B cell (primary cell): ENCODE measurements at regions not wholly inside any gene's neighbourhood (a gene's known extent, or its start where the extent isn't known, plus 50 kb on each side); places are given as distances from the start of the nearest gene placed in this dataset.

ENCODE experiments used
- ATAC-seq: fragments of 200-7000 bp; cut with Tn5 transposase; one replicate; pipeline ENCODE4 v1.10.0; 2021; ENCODE audit warnings: low read depth, mild to moderate bottlenecking, moderate number of reproducible peaks, moderate library complexity
- CTCF ChIA-PET: fragments of 350-600 bp; sonication (Branson Sonifier 250); formaldehyde crosslinking; loops from one replicate; lab custom pipeline; 2021; ENCODE audit warnings: antibody characterized with exemption, inconsistent platforms; lab: Charles Lee
- POLR2A ChIA-PET: fragments of 350-600 bp; sonication (Branson Sonifier 250); formaldehyde crosslinking; loops from one replicate; lab custom pipeline; 2021; ENCODE audit warnings: antibody characterized with exemption; lab: Charles Lee
- DNase-seq: peaks from one replicate; pipeline ENCODE4 v3.0.0; 2013
- H2AFZ ChIP-seq: 2 replicates; pipeline ENCODE4 v1.6.1; 2012; ENCODE audit warnings: mild to moderate bottlenecking, low read depth, low read length; ENCODE audit not compliant: insufficient read depth, poor library complexity, severe bottlenecking
- H3K27ac ChIP-seq, 2 donors: 1 replicate in 1 of 2; 2 replicates in 1 of 2; pipeline ENCODE4 v1.5.1; 2012 to 2013; ENCODE audit warnings: low read length in 2 of 2, mild to moderate bottlenecking in 2 of 2, moderate library complexity in 1 of 2
- H3K27me3 ChIP-seq, 4 experiments: fragments of 200-600 bp in 1 of 4; sonication (generic) in 1 of 4; replicated peaks in 1 of 4; 1 replicate in 2 of 4; 2 replicates in 2 of 4; pipeline versions ENCODE4 v1.6.1 to v1.7.0; 2013 to 2016; ENCODE audit warnings: low read length in 3 of 4, mild to moderate bottlenecking in 2 of 4, mixed read lengths in 1 of 4, moderate library complexity in 1 of 4; ENCODE audit not compliant: insufficient read depth in 4 of 4, control insufficient read depth in 3 of 4; ENCODE audit errors: control extremely low read depth in 1 of 4
- H3K36me3 ChIP-seq, 2 experiments: replicated peaks in 1 of 2; 1 replicate in 1 of 2; 2 replicates in 1 of 2; pipeline versions ENCODE4 v1.6.1 to v1.7.1; 2013; ENCODE audit warnings: low read length in 1 of 2; ENCODE audit not compliant: insufficient read depth in 2 of 2, control insufficient read depth in 1 of 2; ENCODE audit errors: control extremely low read depth in 1 of 2, extremely low read depth in 1 of 2
- H3K4me1 ChIP-seq, 2 donors: fragments of 200-600 bp in 1 of 2; sonication (generic) in 1 of 2; 1 replicate in 1 of 2; 2 replicates in 1 of 2; pipeline versions ENCODE4 v1.5.1 to v1.6.1; 2013 to 2017; ENCODE audit warnings: low read length in 2 of 2; ENCODE audit not compliant: control insufficient read depth in 2 of 2, insufficient read depth in 2 of 2
- H3K4me2 ChIP-seq: replicated peaks from 2 replicates; pipeline ENCODE3; 2012; ENCODE audit warnings: mild to moderate bottlenecking, low read depth, low read length; ENCODE audit not compliant: poor library complexity, severe bottlenecking
- H3K4me3 ChIP-seq, 5 experiments: fragments of 200-600 bp in 1 of 5; sonication (generic) in 1 of 5; 1 replicate in 3 of 5; 2 replicates in 2 of 5; pipeline versions ENCODE4 v1.5.1 to v1.7.0; 2011 to 2016; ENCODE audit warnings: low read length in 4 of 5, mild to moderate bottlenecking in 4 of 5, low read depth in 2 of 5, control low read depth in 1 of 5, moderate library complexity in 1 of 5; ENCODE audit not compliant: insufficient read depth in 1 of 5; ENCODE audit errors: control extremely low read depth in 1 of 5, extremely low read depth in 1 of 5
- H3K79me2 ChIP-seq: fragments of 200-600 bp; sonication (generic); one replicate; pipeline ENCODE4 v1.6.0; 2016; ENCODE audit warnings: low read length; ENCODE audit not compliant: control insufficient read depth, insufficient read depth
- H3K9ac ChIP-seq: fragments of 200-600 bp; sonication (generic); 2 replicates; pipeline ENCODE4 v1.6.1; 2017; ENCODE audit warnings: mild to moderate bottlenecking, low read length, moderate library complexity
- H3K9me3 ChIP-seq, 3 donors: one replicate each; pipeline versions ENCODE4 v1.6.1 to v1.7.1; 2013; ENCODE audit warnings: low read length in 2 of 3; ENCODE audit not compliant: control insufficient read depth in 2 of 3, insufficient read depth in 1 of 3; ENCODE audit errors: control extremely low read depth in 1 of 3
- H4K20me1 ChIP-seq: 2 replicates; pipeline ENCODE4 v1.6.0; 2012; ENCODE audit warnings: mild to moderate bottlenecking, low read length; ENCODE audit not compliant: insufficient read depth, control insufficient read depth, poor library complexity, severe bottlenecking
- H3K27ac Mint-ChIP-seq: one replicate; pipeline ENCODE4 v1.8.0; 2021; ENCODE audit warnings: mixed read lengths
- H3K27me3 Mint-ChIP-seq: one replicate; pipeline ENCODE4 v1.8.0; 2021; ENCODE audit warnings: mixed read lengths
- H3K4me1 Mint-ChIP-seq: one replicate; pipeline ENCODE4 v1.8.0; 2021; ENCODE audit warnings: mixed read lengths
- H3K4me3 Mint-ChIP-seq: one replicate; pipeline ENCODE4 v1.8.0; 2021; ENCODE audit warnings: mixed read lengths
- H3K9me3 Mint-ChIP-seq: one replicate; pipeline ENCODE4 v1.8.0; 2022; ENCODE audit warnings: mixed read lengths; ENCODE audit not compliant: insufficient read depth
- CTCF ChIP-seq: fragments of 200-600 bp; IDR thresholded peaks from one replicate; pipeline ENCODE4 v1.8.0; 2022; ENCODE audit warnings: antibody characterized with exemption, mild to moderate bottlenecking
- EZH2 ChIP-seq: IDR thresholded peaks from 2 replicates; pipeline ENCODE4 v1.6.1; 2012; ENCODE audit warnings: borderline replicate concordance, low read depth, mild to moderate bottlenecking, moderate library complexity, low read length; ENCODE audit not compliant: insufficient read depth, poor library complexity, severe bottlenecking
- WGBS: methylation state at CpG from one replicate; pipeline ENCODE4 v1.1.5; 2013; ENCODE audit warnings: missing lambda C conversion rate; ENCODE audit not compliant: insufficient coverage; 5-methylcytosine and 5-hydroxymethylcytosine counted together
- intact Hi-C: fragments of 100-400 bp; cut with micrococcal nuclease; formaldehyde crosslinking; loops from one replicate; pipeline ENCODE4 v1.10.0; 2022

GRCh38 chr6:44734886-44735629 lies 347.6 kb downstream of the CDC5L start:
- H3K9me3 Mint-ChIP-seq = no peaks in the 10 kb centered on the region
- WGBS = 83% methylated on average over 3 of the region's 5 CpGs

GRCh38 chr6:44735630-44735963 lies 348.1 kb downstream of the CDC5L start:
- DNase-seq (no peak), ATAC-seq (no peak)
- Mint-ChIP-seq H3K27me3 (peaks cover 4% of the 10 kb centered on the region), H3K4me1 (peaks cover 1% of the 10 kb centered on the region), H3K4me3 (no peak overlapping the region), H3K27ac (no peak overlapping the region), H3K9me3 (no peaks in the 10 kb centered on the region)
- TF ChIP-seq CTCF (no peak), EZH2 (no peak)
- intact Hi-C loops = no loop called here
- Histone ChIP-seq H3K4me2 (no peak overlapping the region), H3K4me1 (no peaks in the 10 kb centered on the region), H3K4me3 (no peak overlapping the region), H3K36me3 (no peaks in the 10 kb centered on the region), H3K27ac (no peak overlapping the region), H2AFZ (no peak overlapping the region), H4K20me1 (no peaks in the 10 kb centered on the region), H3K9me3 (no peaks in the 10 kb centered on the region), H3K27me3 (no peaks in the 10 kb centered on the region), H3K9ac (no peak overlapping the region), H3K79me2 (no peaks in the 10 kb centered on the region)
- POLR2A ChIA-PET = no interaction called here
- CTCF ChIA-PET = no interaction called here
- WGBS = 73% methylated on average over 6 of the region's 6 CpGs

More at GRCh38 chr6:44734886-44735629, 347.6 kb downstream of the CDC5L start:
- H3K4me1 ChIP-seq = no peaks in the 10 kb centered on the region
- no peak overlapping the region for H3K27ac ChIP-seq
- TF ChIP-seq EZH2 (no peak), CTCF (no peak)
- Mint-ChIP-seq H3K27me3 (peaks cover 4% of the 10 kb centered on the region), H3K4me3 (no peak overlapping the region), H3K4me1 (peaks cover 1% of the 10 kb centered on the region), H3K27ac (no peak overlapping the region)
- no peaks in the 10 kb centered on the region for H3K79me2 ChIP-seq
- no peaks in the 10 kb centered on the region for H3K27me3 ChIP-seq
- ChIA-PET POLR2A (no interaction called here), CTCF (no interaction called here)
- H3K9ac ChIP-seq = no peak overlapping the region
- H2AFZ ChIP-seq = no peak overlapping the region
- H4K20me1 ChIP-seq = no peaks in the 10 kb centered on the region
- intact Hi-C loops = no loop called here
- H3K4me2 ChIP-seq = no peak overlapping the region
- no peak for DNase-seq
- ATAC-seq = no peak
- H3K4me3 ChIP-seq = no peak overlapping the region
- H3K9me3 ChIP-seq = no peaks in the 10 kb centered on the region
- H3K36me3 ChIP-seq = no peaks in the 10 kb centered on the region
